Thymus (tissue), 11 donors: ENCODE measurements at regions not wholly inside any gene's neighbourhood (a gene's known extent, or its start where the extent isn't known, plus 50 kb on each side); places are given as distances from the start of the nearest gene placed in this dataset.

Experiments used
- DNase-seq, 9 donors: peaks; one replicate each; pipeline ENCODE4 v3.0.0-alpha.2; 2013; ENCODE audit warnings: low spot score in 9 of 9, low read depth in 6 of 9, missing footprints in 1 of 9
- H3K27ac ChIP-seq, 2 donors: one replicate each; pipeline ENCODE4 v1.5.1; 2013; ENCODE audit warnings: control low read depth in 1 of 2, low read depth in 1 of 2, low read length in 1 of 2, mild to moderate bottlenecking in 1 of 2, moderate library complexity in 1 of 2
- H3K27me3 ChIP-seq, 2 donors: one replicate each; pipeline ENCODE4 v1.5.1; 2013; ENCODE audit warnings: low read length in 1 of 2; ENCODE audit not compliant: control insufficient read depth in 2 of 2, insufficient read depth in 1 of 2
- H3K36me3 ChIP-seq, 2 donors: one replicate each; pipeline ENCODE4 v1.5.1; 2013; ENCODE audit warnings: low read length in 1 of 2, mild to moderate bottlenecking in 1 of 2, moderate library complexity in 1 of 2; ENCODE audit not compliant: control insufficient read depth in 2 of 2, insufficient read depth in 2 of 2
- H3K4me1 ChIP-seq, 2 donors: one replicate each; pipeline ENCODE4 v1.5.1; 2013; ENCODE audit warnings: low read length in 2 of 2; ENCODE audit not compliant: control insufficient read depth in 2 of 2, insufficient read depth in 2 of 2
- H3K4me3 ChIP-seq, 2 donors: one replicate each; pipeline ENCODE4 v1.5.1; 2013; ENCODE audit warnings: low read length in 2 of 2, control low read depth in 1 of 2, mild to moderate bottlenecking in 1 of 2
- H3K9me3 ChIP-seq, 2 donors: one replicate each; pipeline ENCODE4 v1.5.1; 2013; ENCODE audit warnings: low read length in 1 of 2, mild to moderate bottlenecking in 1 of 2; ENCODE audit not compliant: control insufficient read depth in 2 of 2, insufficient read depth in 1 of 2
- WGBS: extraction: QIAGEN DNeasy Blood & Tissue Kit; methylation state at CpG from one replicate; pipeline ENCODE4 v1.1.7; 2013; 5-methylcytosine and 5-hydroxymethylcytosine counted together
- donor health status: healthy.

GRCh38 chr13:46995874-46996273, 99.0 kb upstream of the HTR2A start:
- no peaks in the 10 kb centered on the region for H3K27me3 ChIP-seq
- DNase-seq, result no peak
- no peak overlapping the region for H3K4me3 ChIP-seq
- WGBS, result 5% methylated on average over 1 of the region's 1 CpG
- no peaks in the 10 kb centered on the region for H3K36me3 ChIP-seq
- no peaks in the 10 kb centered on the region for H3K9me3 ChIP-seq
- H3K27ac ChIP-seq, result no peak overlapping the region
- H3K4me1 ChIP-seq, result no peaks in the 10 kb centered on the region

DNA sequence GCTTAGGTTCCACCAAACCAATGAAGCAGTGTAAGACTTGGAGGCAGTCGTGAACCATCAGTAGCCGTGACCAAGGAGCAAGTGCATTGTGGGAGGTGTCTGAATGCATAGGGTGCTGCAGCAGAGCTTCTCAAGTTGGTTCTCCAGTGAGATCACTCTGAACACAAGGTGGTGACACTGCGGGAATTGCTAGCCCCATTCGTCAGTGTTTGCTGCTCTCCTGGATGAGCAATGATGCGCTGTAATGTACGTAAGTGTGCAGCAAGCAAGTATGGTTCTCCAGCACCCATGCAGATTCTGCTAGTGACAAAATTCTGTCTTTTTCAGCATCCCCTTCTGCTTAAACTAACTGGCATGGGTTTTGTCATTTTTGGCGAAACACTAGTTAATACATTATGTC, 97.6 kb upstream of the HTR2A start:
- Histone ChIP-seq H3K4me1 (no peaks in the 10 kb centered on the region), H3K27me3 (no peaks in the 10 kb centered on the region), H3K27ac (no peak overlapping the region), H3K36me3 (no peaks in the 10 kb centered on the region), H3K9me3 (no peaks in the 10 kb centered on the region), H3K4me3 (no peak overlapping the region)
- DNase-seq, result no peak
- WGBS, result 98% methylated on average over 7 of the region's 7 CpGs

DNA sequence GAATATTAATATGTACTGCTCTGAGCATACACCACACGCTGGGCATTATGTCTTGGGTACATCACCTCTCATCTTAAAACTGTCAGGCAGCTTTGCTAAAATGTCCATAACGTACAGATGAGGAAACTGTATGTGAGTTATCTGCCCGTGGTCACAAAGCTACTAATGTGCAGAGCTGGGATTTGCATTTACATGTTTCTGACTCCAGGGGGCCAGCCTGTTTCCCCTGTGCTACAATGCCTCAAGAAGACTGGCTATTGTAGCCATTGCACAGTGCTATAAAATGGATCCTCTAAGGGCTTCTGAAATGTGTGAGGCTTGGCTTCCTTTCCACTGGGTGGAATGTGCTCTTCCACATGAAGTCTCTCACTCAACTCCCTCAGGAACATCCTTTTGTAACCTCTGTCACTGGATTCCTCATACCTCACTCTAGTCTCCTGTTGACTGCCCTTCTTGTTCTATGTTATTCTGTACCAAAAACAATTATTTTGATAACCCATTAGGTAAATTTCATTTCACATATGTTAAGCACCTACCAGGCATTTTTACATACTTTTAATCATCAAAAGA, 95.6 kb upstream of the HTR2A start:
- no peak for DNase-seq
- Histone ChIP-seq H3K9me3 (no peaks in the 10 kb centered on the region), H3K27me3 (no peaks in the 10 kb centered on the region), H3K4me3 (no peak overlapping the region), H3K27ac (no peak overlapping the region), H3K4me1 (no peaks in the 10 kb centered on the region), H3K36me3 (no peaks in the 10 kb centered on the region)
- 93% methylated on average over 3 of the region's 3 CpGs for WGBS

GRCh38 chr13:46983881-46984280, 87.0 kb upstream of the HTR2A start:
- H3K4me1 ChIP-seq, result no peaks in the 10 kb centered on the region
- H3K9me3 ChIP-seq, result no peaks in the 10 kb centered on the region
- H3K36me3 ChIP-seq, result no peaks in the 10 kb centered on the region
- H3K27me3 ChIP-seq, result no peaks in the 10 kb centered on the region
- no peak overlapping the region for H3K27ac ChIP-seq
- no peak overlapping the region for H3K4me3 ChIP-seq
- DNase-seq, result no peak
- WGBS, result 93% methylated on average over 1 of the region's 1 CpG

- Histone ChIP-seq H3K9me3 (no peaks in the 10 kb centered on the region), H3K27me3 (no peaks in the 10 kb centered on the region), H3K4me3 (no peak overlapping the region), H3K27ac (no peak overlapping the region), H3K36me3 (no peaks in the 10 kb centered on the region), H3K4me1 (no peaks in the 10 kb centered on the region)
- WGBS, result 7% methylated on average over 3 of the region's 3 CpGs
- DNase-seq, result peak in 1 of 9 donors; percentile 39
Observed at GRCh38 chr13:46982856-46983582, 86.2 kb upstream of the HTR2A start.

- DNase-seq, result no peak
- no peak overlapping the region for H3K27ac ChIP-seq
- H3K4me1 ChIP-seq, result no peaks in the 10 kb centered on the region
- H3K4me3 ChIP-seq, result no peak overlapping the region
- H3K36me3 ChIP-seq, result no peaks in the 10 kb centered on the region
- peaks cover 0 to 1% of the 10 kb centered on the region in 2 donors for H3K9me3 ChIP-seq
- no peaks in the 10 kb centered on the region for H3K27me3 ChIP-seq
Observed at GRCh38 chr13:46975173-46975572, 78.3 kb upstream of the HTR2A start.

DNA sequence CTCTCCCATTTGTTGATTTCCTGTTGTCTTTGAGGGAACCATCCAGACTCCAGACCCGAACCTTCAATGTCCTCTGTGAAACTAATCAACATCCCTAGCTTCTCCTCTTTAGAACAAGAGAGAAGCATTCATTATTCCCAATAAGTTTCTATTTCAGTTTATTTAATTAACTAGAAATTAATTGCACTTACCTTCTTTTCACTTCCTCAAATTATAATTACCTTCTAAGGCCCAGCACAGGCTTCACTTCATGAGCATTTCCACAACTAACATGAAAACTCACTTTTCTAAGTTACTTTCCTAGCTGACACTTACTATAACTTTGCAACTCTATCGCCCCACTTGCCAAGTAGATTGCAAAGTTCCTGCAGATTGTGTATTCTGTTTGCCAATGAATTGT, 71.6 kb upstream of the HTR2A start:
- Histone ChIP-seq H3K4me3 (no peak overlapping the region), H3K27ac (no peak overlapping the region), H3K9me3 (no peaks in the 10 kb centered on the region), H3K36me3 (no peaks in the 10 kb centered on the region), H3K27me3 (no peaks in the 10 kb centered on the region), H3K4me1 (no peaks in the 10 kb centered on the region)
- 96% methylated on average over 2 of the region's 2 CpGs for WGBS
- no peak for DNase-seq

DNA sequence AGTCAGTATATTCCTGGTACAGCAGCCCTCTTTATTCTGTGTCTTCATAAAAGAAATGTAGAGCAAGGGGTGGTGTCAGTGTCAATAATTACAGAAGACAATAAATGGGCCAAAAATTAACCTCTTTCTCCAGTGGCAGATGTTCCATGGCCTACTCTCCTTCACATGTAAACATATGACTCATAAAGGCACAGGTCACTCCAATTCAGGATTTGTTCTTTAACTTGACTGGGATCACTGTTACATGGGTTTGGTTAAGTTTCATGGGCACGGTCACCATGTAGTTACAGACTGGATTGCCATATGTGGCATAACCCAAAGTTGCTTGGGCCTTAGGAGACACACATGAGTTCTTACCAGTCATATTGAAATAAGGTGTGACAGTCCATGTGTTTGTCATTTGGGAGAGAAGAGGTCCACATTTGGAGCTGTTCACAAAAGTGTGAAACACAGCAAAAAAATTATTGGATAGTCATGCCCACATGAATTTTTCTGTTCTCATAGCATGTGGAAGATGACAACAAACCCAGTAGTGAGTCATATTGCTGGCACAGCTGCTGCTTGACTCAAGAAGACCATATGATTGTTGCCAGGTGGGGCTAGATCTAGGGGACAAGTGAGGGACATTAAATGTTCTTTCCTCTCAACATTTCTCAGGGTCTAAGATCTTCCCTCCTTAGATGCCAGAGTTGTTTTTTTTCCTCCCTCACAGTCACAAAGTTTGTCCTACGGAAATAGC, 68.1 kb upstream of the HTR2A start:
- WGBS, result 49% methylated on average over 2 of the region's 2 CpGs
- Histone ChIP-seq H3K9me3 (no peaks in the 10 kb centered on the region), H3K4me3 (no peak overlapping the region), H3K4me1 (no peaks in the 10 kb centered on the region), H3K36me3 (no peaks in the 10 kb centered on the region), H3K27ac (no peak overlapping the region), H3K27me3 (no peaks in the 10 kb centered on the region)
- DNase-seq, result no peak

GRCh38 chr13:46963904-46964303, 67.1 kb upstream of the HTR2A start:
- no peaks in the 10 kb centered on the region for H3K4me1 ChIP-seq
- WGBS, result 96% methylated on average over 4 of the region's 4 CpGs
- no peak overlapping the region for H3K4me3 ChIP-seq
- H3K27ac ChIP-seq, result no peak overlapping the region
- no peaks in the 10 kb centered on the region for H3K36me3 ChIP-seq
- no peak for DNase-seq
- no peaks in the 10 kb centered on the region for H3K9me3 ChIP-seq
- H3K27me3 ChIP-seq, result no peaks in the 10 kb centered on the region
